Fibroblast of lung (primary cell): ENCODE measurements at regions not wholly inside any gene's neighbourhood (a gene's known extent, or its start where the extent isn't known, plus 50 kb on each side); places are given as distances from the start of the nearest gene placed in this dataset.

Source experiments
- DNase-seq, 2 donors: peaks; one replicate each; pipeline versions ENCODE4 v3.0.0 to v3.0.0-alpha.2; 2010; ENCODE audit warnings: low read depth in 2 of 2
- H2AFZ ChIP-seq: 2 replicates; pipeline ENCODE4 v1.5.1; 2012; ENCODE audit warnings: low read length, control low read depth, inconsistent platforms
- H3K27ac ChIP-seq: 2 replicates; pipeline ENCODE4 v1.5.1; 2011; ENCODE audit warnings: low read length, control low read depth; ENCODE audit not compliant: insufficient read depth
- H3K27me3 ChIP-seq: 2 replicates; pipeline ENCODE4 v1.5.1; 2011; ENCODE audit warnings: mild to moderate bottlenecking, low read length; ENCODE audit not compliant: control insufficient read depth, insufficient read depth
- H3K36me3 ChIP-seq: 2 replicates; pipeline ENCODE4 v1.5.1; 2011; ENCODE audit warnings: low read length; ENCODE audit not compliant: control insufficient read depth, insufficient read depth
- H3K4me1 ChIP-seq: 2 replicates; pipeline ENCODE4 v1.5.1; 2011; ENCODE audit warnings: low read length; ENCODE audit not compliant: control insufficient read depth, insufficient read depth; ENCODE audit errors: extremely low read depth
- H3K4me2 ChIP-seq: 2 replicates; pipeline ENCODE4 v1.5.1; 2011; ENCODE audit warnings: low read length, control low read depth; ENCODE audit not compliant: insufficient read depth; ENCODE audit errors: extremely low read depth
- H3K4me3 ChIP-seq, 4 experiments: fragments of 200-600 bp in 1 of 4; sonication (generic) in 1 of 4; replicated peaks in 1 of 4; 2 replicates each; pipeline ENCODE4 v1.5.1; 2011 to 2016; ENCODE audit warnings: low read length in 4 of 4, low read depth in 3 of 4, mild to moderate bottlenecking in 3 of 4, control low read depth in 2 of 4, inconsistent platforms in 1 of 4, mixed read lengths in 1 of 4; ENCODE audit not compliant: insufficient read depth in 1 of 4; ENCODE audit errors: control extremely low read depth in 1 of 4
- H3K79me2 ChIP-seq: 2 replicates; pipeline ENCODE4 v1.5.1; 2012; ENCODE audit warnings: mild to moderate bottlenecking, low read length, inconsistent platforms; ENCODE audit not compliant: control insufficient read depth, insufficient read depth
- H3K9ac ChIP-seq: 2 replicates; pipeline ENCODE4 v1.5.1; 2011; ENCODE audit warnings: mild to moderate bottlenecking, low read length, control low read depth; ENCODE audit not compliant: insufficient read depth
- H3K9me3 ChIP-seq: 2 replicates; pipeline ENCODE4 v1.5.1; 2012; ENCODE audit warnings: low read depth, low read length; ENCODE audit not compliant: control insufficient read depth, insufficient read depth
- H4K20me1 ChIP-seq: 2 replicates; pipeline ENCODE4 v1.5.1; 2011; ENCODE audit warnings: low read length; ENCODE audit not compliant: control insufficient read depth, insufficient read depth; ENCODE audit errors: extremely low read depth
- EZH2 ChIP-seq: IDR thresholded peaks from 2 replicates; pipeline ENCODE4 v1.5.1; 2012; ENCODE audit warnings: low read length, control low read depth, mild to moderate bottlenecking; ENCODE audit errors: missing control alignments
- TF ChIP-seq, protein P1 (sequence below), 2 donors: IDR thresholded peaks in 1 of 2; conservative IDR thresholded peaks in 1 of 2; 1 replicate in 1 of 2; 2 replicates in 1 of 2; pipeline ENCODE4 v1.5.1; 2011 to 2012; ENCODE audit warnings: low read length in 2 of 2, control low read depth in 1 of 2, inconsistent platforms in 1 of 2, low read depth in 1 of 2, mild to moderate bottlenecking in 1 of 2

- Histone ChIP-seq H2AFZ (no peak overlapping the region), H3K4me1 (no peaks in the 10 kb centered on the region), H3K27ac (no peak overlapping the region), H3K27me3 (no peaks in the 10 kb centered on the region), H3K79me2 (no peaks in the 10 kb centered on the region), H4K20me1 (no peaks in the 10 kb centered on the region), H3K9me3 (no peaks in the 10 kb centered on the region), H3K4me3 (no peak overlapping the region), H3K9ac (no peak overlapping the region), H3K36me3 (no peaks in the 10 kb centered on the region), H3K4me2 (no peak overlapping the region)
- no peak for DNase-seq
- TF ChIP-seq EZH2: no peak
- TF ChIP-seq, protein P1, sequence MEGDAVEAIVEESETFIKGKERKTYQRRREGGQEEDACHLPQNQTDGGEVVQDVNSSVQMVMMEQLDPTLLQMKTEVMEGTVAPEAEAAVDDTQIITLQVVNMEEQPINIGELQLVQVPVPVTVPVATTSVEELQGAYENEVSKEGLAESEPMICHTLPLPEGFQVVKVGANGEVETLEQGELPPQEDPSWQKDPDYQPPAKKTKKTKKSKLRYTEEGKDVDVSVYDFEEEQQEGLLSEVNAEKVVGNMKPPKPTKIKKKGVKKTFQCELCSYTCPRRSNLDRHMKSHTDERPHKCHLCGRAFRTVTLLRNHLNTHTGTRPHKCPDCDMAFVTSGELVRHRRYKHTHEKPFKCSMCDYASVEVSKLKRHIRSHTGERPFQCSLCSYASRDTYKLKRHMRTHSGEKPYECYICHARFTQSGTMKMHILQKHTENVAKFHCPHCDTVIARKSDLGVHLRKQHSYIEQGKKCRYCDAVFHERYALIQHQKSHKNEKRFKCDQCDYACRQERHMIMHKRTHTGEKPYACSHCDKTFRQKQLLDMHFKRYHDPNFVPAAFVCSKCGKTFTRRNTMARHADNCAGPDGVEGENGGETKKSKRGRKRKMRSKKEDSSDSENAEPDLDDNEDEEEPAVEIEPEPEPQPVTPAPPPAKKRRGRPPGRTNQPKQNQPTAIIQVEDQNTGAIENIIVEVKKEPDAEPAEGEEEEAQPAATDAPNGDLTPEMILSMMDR (conservative IDR thresholded peaks at IDR 0.05 in 1 of 2, IDR thresholded peaks at IDR 0.05 in 1 of 2; ENCODE audit: low read depth in 1 of 2, low read length in 2 of 2): no peak
Measured at GRCh38 chr3:181628384-181628783, 83.3 kb upstream of the SOX2 start.

- H3K9ac ChIP-seq: no peak overlapping the region
- no peaks in the 10 kb centered on the region for H3K4me1 ChIP-seq
- TF ChIP-seq, protein P1 (conservative IDR thresholded peaks at IDR 0.05 in 1 of 2, IDR thresholded peaks at IDR 0.05 in 1 of 2; ENCODE audit: low read depth in 1 of 2, low read length in 2 of 2): no peak
- no peak for TF ChIP-seq EZH2
- no peaks in the 10 kb centered on the region for H3K79me2 ChIP-seq
- no peak overlapping the region for H2AFZ ChIP-seq
- no peak overlapping the region for H3K4me3 ChIP-seq
- no peaks in the 10 kb centered on the region for H3K9me3 ChIP-seq
- H3K27me3 ChIP-seq: no peaks in the 10 kb centered on the region
- no peaks in the 10 kb centered on the region for H3K36me3 ChIP-seq
- DNase-seq: no peak
- H3K27ac ChIP-seq: no peak overlapping the region
- H4K20me1 ChIP-seq: no peaks in the 10 kb centered on the region
- H3K4me2 ChIP-seq: no peak overlapping the region
Measured at GRCh38 chr3:181626036-181626435, 85.7 kb upstream of the SOX2 start.

DNA sequence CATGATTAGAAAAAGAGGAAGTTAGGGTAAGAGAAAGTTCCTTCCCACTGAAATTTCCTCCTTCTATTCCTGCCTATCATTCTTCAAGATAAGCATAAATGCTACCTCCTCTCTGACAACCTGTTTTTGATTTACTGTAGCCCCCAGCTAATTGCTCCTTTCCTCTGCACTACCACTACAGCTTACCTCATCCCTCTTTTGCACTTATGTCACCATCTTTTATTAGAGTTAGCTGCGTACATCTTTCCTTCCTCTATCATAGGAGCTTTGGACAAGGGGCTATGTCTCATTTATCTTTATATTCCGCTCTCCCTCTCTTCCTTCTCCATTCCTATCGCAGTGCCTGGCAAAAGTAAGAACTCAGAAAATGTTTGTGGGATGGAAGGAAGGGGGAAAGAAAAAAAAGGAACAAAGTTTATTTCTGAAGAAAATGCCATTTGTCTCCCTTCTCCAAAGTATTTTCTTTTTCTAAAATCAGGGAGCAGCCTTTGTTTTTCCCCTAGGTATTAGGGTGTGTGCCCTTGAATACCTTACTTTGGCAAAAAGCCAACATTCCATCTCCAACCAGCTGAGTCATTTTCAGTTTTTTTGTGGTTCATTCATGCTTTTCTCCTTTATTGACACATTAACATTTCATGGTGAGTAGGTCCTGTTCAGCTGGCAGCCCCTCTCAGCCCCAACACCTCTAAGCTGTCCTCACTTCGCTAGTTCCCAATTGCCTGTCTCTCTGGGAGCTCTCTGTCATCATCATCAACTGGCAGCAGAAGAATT lies 87.6 kb upstream of the SOX2 start:
- Histone ChIP-seq H3K4me1 (no peaks in the 10 kb centered on the region), H3K27me3 (no peaks in the 10 kb centered on the region), H3K79me2 (no peaks in the 10 kb centered on the region), H4K20me1 (no peaks in the 10 kb centered on the region), H3K27ac (no peak overlapping the region), H3K4me2 (no peak overlapping the region), H3K9me3 (no peaks in the 10 kb centered on the region), H3K4me3 (no peak overlapping the region), H3K36me3 (no peaks in the 10 kb centered on the region), H3K9ac (no peak overlapping the region), H2AFZ (no peak overlapping the region)
- DNase-seq: peak in 1 of 2 donors; percentile 73
- TF ChIP-seq, protein P1 (conservative IDR thresholded peaks at IDR 0.05 in 1 of 2, IDR thresholded peaks at IDR 0.05 in 1 of 2; ENCODE audit: low read depth in 1 of 2, low read length in 2 of 2): no peak
- TF ChIP-seq EZH2: no peak
